SK-N-SH treated with all-trans-retinoic acid at 6 μM for 48 hours (cell line): ENCODE measurements at regions not wholly inside any gene's neighbourhood (a gene's known extent, or its start where the extent isn't known, plus 50 kb on each side); places are given as distances from the start of the nearest gene placed in this dataset.

ENCODE experiments used
- ZFP3 ChIP-seq: fragments of 250-450 bp; sonication (Bioruptor Pico); IDR thresholded peaks from 2 replicates; pipeline ENCODE4 v1.5.0; 2020; ENCODE audit warnings: mild to moderate bottlenecking, moderate library complexity
- TF ChIP-seq, protein P1 (sequence below): fragments of 250-450 bp; sonication (Bioruptor Pico); IDR thresholded peaks from 2 replicates; pipeline ENCODE4 v1.5.0; 2020; ENCODE audit warnings: mild to moderate bottlenecking, moderate library complexity
- TF ChIP-seq, protein P2 (sequence below): fragments of 250-450 bp; sonication (Bioruptor Pico); IDR thresholded peaks from 2 replicates; pipeline ENCODE4 v1.8.0; 2020; ENCODE audit warnings: mild to moderate bottlenecking, moderate library complexity, borderline replicate concordance

DNA sequence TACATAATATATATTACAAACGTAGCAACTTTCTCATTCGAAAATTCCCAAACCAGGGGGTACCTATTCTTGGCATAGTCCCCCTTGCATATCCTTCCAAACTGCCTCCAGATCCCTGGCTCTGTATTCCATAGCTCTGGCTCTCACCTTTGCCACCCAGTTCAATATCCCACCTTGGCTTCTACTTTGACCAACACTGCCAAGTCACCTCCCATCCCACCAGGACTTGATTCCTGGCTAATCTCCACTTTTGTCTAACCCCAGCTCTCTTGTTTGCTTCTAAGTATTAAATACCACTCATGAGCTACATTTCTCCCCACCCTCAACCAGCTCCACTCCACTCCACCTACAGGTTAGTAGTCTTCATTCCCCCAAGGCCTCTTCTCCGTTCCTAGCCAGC lies 103.2 kb upstream of the WDR75 start:
- TF ChIP-seq, protein P1, sequence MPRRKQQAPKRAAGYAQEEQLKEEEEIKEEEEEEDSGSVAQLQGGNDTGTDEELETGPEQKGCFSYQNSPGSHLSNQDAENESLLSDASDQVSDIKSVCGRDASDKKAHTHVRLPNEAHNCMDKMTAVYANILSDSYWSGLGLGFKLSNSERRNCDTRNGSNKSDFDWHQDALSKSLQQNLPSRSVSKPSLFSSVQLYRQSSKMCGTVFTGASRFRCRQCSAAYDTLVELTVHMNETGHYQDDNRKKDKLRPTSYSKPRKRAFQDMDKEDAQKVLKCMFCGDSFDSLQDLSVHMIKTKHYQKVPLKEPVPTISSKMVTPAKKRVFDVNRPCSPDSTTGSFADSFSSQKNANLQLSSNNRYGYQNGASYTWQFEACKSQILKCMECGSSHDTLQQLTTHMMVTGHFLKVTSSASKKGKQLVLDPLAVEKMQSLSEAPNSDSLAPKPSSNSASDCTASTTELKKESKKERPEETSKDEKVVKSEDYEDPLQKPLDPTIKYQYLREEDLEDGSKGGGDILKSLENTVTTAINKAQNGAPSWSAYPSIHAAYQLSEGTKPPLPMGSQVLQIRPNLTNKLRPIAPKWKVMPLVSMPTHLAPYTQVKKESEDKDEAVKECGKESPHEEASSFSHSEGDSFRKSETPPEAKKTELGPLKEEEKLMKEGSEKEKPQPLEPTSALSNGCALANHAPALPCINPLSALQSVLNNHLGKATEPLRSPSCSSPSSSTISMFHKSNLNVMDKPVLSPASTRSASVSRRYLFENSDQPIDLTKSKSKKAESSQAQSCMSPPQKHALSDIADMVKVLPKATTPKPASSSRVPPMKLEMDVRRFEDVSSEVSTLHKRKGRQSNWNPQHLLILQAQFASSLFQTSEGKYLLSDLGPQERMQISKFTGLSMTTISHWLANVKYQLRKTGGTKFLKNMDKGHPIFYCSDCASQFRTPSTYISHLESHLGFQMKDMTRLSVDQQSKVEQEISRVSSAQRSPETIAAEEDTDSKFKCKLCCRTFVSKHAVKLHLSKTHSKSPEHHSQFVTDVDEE (CRISPR knock-in tag) = no peak
- TF ChIP-seq, protein P2, sequence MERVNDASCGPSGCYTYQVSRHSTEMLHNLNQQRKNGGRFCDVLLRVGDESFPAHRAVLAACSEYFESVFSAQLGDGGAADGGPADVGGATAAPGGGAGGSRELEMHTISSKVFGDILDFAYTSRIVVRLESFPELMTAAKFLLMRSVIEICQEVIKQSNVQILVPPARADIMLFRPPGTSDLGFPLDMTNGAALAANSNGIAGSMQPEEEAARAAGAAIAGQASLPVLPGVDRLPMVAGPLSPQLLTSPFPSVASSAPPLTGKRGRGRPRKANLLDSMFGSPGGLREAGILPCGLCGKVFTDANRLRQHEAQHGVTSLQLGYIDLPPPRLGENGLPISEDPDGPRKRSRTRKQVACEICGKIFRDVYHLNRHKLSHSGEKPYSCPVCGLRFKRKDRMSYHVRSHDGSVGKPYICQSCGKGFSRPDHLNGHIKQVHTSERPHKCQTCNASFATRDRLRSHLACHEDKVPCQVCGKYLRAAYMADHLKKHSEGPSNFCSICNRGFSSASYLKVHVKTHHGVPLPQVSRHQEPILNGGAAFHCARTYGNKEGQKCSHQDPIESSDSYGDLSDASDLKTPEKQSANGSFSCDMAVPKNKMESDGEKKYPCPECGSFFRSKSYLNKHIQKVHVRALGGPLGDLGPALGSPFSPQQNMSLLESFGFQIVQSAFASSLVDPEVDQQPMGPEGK = no peak
- no peak for TF ChIP-seq ZFP3
